ENCODE measurements at regions not wholly inside any gene's neighbourhood (a gene's known extent, or its start where the extent isn't known, plus 50 kb on each side); places are given as distances from the start of the nearest gene placed in this dataset.

DNA sequence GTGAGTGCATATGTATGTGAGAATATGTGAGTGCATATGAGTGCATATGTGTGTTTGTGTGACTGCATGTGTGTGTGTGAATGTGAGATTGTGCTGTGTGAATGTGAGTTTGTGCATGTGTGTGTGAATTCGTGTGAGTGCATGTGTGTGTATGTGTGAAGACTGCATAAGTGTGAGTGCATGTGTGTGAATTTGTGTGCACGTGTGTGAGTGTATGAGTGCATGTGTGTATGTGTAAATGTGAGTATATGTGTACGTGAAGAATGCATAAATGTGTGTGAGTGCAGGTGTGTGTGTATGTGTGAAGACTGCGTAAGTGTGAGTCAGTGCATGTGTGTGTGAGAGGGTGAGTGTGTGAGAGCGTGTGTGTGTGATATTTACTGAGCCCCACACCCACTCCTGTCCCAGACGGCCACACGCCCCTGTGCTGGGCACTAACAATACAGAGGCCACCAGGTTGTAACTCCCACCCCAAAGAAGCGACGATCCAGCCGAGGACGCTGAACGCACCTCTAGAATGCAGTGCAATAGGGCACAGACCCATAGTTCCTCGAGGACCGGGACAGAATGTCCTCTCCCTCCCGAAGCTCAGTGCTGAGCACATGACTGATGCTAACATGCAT lies 97.8 kb downstream of the C16orf95 start:
- DNase-seq = no peak

DNA sequence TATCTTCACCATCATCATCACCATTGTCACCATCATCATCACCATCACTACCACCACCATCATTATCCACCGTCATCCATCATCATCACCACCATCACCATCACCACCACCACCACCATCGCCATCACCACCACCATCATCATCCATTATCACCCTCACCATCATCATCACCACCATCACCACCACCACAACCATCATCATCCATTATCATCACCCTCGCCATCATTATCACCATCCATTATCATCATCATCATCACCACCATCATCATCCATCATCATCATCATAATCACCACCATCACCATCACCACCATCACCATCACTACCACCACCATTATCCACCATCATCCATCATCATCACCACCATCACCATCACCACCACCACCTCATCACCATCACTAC lies 95.6 kb downstream of the C16orf95 start:
- DNase-seq = no peak

DNA sequence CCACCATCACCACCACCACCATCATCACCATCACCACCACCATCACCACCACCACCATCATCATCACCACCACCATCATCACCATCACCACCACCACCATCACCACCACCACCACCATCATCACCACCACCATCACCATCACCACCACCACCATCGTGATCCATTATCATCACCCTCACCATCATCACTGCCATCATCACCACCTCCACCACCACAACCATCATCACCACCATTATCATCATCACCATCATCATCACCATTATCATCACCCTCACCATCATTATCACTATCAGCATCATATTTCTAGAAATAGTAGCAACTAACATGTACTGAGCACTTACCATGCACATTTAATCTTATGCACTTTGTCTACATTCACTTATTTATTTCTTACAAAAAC lies 94.9 kb downstream of the C16orf95 start:
- DNase-seq = no peak

DNA sequence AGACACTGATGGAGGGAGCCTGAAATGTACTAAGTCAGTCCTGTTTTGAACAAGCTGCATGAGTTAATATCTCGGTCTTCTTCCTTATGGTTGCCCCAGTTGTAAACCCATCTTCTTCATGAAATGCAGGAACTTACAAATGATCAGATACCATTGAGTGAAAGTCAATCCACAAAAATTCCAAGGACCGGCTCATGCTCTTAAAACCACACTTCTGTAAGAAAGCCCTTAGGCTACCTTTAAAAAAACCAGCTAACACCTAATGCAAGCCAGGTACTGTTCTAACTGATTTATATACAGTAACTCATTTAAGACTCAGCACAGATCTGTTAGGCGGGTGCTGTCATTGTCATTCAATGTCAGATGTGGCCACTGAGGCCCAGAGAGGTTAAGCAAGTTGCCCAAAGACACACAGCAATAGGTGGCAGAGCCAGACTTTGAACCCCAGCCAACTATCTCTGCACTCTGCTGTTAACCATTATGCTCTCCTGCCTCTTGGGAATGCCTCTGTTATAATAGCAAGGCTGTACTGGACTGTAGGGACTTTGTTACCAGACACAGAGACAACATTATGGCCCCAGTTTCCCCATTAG lies 93.4 kb downstream of the C16orf95 start:
- DNase-seq = no peak

DNA sequence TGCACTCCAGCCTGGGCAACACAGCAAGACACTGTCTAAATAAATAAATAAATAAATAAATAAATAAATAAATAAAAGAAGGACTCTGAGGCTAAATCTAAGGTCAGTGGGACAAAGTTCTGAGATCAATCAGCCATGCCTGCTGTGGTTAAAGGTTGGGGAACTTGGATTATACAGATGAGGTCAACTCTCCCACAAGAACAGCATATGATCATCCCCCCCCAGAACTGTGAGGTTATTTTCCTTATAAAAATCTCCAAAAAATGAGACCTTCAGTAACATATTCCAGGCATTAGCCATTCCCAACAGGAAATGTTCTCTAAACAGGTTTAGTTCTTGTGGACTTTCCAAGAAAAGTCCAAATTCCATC lies 90.3 kb downstream of the C16orf95 start:
- DNase-seq = no peak

DNA sequence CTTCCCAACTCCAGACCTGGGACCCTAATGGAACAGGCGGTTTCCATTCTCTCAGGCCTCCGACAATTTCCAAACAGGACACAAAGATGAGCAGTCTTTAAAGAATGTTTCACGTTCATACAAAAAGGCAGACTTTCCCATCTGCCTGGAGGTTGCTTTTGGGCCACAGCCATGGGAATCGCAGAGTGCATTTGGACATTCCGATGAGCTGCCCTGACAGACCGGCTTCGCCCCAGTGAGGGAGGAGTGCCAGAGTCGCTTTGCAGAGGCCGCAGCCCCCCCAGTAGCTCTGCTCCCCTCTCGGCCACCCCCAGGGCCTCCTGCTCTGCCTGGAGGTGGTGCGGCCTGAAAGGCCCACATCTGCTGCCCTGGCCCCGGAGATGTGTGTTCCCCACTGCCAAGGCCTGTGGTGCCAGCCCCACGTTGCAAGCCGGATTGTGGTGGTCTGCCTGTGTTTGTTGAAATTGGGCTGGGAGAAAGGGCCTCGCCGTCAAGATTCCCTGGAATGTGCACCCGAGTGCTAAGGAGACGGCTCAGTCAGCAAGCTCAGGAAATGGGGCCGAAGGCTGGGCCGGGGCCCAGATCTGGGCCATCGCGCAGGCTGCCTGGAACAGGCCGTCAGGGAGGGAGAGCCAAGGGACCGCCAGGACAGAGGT lies 89.8 kb downstream of the C16orf95 start:
- DNase-seq = no peak

DNA sequence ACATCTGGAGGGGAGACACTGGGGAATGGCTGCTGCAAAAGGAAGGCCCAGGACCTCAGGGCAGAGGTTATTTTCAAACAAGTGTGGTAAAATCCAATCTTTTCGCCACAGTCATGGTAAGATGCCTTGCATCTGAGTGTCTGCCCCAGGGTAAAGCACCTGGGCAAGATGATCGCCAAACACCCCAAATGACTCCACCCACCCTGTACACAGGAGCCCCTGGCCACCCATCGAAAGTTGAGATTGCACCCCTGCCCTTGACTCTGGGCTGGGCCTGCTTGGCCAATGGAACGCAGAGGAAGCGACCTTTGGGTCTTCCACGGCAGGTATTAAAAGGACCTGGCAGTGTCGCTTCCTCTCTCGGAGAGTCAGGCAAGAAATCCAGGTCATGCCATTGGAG lies 88.8 kb downstream of the C16orf95 start:
- no peak for DNase-seq

DNA sequence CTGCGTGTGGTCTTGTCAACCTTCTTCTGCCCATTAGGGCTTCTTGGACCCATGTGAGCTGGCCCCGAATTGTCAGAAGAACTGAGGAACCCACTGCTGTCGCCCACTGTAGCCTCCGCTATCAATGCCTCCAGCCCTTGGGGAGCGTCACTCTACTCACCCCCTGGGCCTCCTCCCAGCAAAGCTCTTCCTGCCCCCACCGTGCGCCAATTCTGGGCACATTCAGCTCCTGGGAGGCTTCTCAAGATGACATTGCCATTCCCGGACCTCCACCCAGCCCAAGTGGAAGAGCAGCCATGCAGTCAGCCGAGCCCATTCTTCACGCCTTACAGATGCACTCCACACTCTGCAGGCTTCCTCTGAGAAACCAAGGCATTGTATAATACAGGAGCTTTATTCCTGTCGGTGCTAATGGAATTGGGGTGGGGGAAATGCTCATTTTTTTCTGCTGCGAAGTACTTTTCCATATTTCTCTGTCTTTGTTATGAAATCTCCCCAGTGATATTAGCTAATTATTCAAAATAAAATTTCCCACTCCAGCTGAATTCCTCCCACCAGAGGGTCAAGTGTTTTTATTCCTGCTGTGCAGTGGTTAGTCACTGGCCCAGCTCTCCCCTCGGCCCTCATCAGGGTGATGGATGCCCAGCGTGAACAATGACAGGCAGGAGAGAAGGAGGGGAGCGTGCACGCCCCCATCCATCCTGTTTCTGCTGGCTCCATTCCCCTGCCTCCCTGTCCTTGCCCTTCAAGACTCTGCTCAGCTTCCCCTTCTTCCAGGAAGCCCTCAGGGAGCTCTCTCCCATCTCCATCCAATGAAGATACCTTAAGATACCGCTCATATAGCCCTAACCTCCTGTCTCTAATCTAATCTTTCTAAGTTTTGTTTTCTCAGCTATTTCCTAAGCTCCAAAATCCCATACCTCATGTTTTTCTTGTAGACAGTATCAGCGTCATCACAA lies 87.7 kb downstream of the C16orf95 start:
- no peak for DNase-seq

DNA sequence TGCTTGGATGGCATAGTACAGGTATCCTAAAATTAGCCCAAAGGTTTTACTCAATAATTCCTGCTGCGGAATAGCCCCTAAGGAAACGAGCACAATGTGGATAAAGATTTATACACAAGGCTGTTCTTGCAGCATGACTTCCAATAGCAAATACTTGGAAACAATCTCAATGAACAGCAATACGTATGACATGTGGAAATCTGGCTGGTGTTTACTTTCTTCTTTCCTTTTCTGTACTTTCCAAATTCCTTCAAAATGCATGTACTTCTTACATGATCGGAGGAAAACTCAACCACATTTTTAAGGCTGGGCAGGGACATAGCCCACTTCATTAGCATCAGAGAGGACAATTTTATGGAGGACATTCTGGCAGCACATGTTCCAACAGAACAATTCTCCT lies 86.6 kb downstream of the C16orf95 start:
- DNase-seq = no peak

DNA sequence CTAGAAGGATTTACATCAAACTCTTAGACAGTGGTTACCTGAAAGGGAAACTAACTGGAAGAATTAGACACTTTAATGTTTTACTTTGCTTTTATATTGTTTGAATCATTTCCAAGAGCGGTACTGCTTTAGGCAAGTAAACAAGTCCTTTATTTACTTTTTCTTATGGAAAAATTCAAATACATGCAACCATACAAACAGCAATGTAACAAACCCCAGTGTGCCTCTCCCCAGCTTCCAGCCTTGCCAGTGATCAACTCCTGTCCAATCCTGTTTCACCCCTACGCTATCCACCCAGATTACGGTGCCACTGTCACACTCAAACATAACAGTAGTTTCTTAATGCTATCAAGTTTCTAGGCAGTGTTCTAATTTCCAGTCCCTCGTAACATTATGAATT lies 85.9 kb downstream of the C16orf95 start:
- no peak for DNase-seq

DNA sequence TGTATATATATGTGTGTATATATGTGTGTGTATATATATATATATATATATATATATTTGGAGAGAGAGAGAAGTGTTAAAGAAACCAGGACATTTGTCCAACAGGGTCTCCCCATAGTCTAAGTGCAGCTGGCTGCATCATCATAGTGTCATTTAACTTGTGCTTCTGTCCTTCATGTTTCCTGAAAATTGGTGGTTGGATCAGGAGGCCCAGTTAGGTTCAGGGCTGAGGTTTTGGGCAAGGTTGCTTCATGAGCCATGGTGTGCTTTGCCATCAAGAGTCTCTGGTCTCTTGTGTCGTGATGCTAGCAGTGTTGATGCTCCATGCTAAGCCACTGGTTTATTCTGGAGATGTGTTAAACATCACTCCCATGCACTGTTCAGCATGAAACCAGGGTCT lies 85.3 kb downstream of the C16orf95 start:
- DNase-seq = no peak

DNA sequence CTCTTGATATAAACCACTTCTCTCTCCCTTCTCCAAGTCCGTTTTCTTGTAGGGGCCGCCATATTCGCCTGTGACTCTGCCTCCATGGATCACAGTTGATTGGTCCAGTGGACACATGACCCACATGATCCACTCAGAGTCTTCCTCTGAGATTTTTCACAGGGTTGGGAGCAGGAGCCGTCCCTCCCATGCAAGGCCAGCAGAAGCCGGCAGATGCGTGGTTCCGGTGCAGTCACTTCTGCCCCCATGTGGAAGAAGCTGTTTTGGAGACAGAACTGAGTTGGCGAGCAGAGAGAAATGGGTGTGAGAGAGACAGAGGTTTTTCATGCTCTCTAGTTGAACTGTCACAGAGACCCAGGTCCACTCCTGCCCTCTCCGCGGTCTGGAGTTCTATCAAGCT lies 83.3 kb downstream of the C16orf95 start:
- DNase-seq = no peak

DNA sequence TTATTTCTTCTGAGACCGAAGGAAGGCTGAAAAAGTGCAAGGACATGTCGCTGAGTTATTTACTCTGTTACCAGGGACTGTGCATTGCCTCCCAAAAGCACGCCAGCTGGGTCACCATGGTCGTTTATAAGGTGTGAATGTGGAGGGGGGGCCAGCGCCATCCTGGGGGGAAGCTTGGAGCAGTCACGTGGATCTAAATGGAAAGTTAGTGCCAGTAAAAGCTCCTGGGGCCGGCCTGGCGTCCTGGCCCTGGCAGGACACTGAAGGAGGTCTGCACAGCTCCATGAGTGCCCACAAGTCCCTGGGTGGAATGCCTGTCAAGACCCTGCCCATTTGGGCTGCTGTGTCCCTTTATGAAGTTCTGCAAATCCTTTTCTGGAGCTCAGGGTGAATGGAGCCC lies 82.6 kb downstream of the C16orf95 start:
- no peak for DNase-seq

DNA sequence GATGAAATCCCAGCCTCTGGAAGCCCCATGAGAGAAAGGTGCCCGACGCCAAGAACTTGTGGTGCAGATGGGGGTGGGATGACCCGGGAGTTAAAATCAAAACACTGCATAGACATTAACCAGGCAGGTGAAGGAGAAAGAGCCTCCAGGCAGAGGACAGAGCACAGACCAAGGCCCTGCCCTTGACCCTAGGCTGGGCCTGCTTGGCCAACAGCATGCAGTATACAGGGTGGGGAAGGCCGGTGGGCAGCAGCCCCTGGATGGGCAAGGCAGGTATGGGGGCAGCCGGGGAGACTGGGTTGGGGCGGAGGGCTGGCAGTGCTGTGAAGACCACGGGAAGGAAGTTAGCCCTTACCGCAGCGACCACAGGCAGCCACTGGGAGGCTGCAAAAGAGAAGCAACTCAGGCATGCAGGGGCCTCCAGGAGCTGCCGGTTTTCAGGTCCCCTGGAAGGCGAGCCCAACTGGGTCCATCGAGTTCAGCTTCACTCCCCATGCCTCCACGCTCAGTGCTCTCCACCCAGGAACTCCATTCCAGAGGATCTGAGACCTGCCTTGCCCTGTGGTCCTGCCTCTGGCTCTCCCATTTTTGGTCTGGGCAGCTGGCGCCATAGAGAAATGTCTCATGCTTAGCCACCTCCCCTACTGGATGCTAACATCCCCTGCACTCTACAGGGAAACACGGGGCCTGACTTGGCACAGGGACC lies 81.2 kb downstream of the C16orf95 start:
- DNase-seq = no peak

DNA sequence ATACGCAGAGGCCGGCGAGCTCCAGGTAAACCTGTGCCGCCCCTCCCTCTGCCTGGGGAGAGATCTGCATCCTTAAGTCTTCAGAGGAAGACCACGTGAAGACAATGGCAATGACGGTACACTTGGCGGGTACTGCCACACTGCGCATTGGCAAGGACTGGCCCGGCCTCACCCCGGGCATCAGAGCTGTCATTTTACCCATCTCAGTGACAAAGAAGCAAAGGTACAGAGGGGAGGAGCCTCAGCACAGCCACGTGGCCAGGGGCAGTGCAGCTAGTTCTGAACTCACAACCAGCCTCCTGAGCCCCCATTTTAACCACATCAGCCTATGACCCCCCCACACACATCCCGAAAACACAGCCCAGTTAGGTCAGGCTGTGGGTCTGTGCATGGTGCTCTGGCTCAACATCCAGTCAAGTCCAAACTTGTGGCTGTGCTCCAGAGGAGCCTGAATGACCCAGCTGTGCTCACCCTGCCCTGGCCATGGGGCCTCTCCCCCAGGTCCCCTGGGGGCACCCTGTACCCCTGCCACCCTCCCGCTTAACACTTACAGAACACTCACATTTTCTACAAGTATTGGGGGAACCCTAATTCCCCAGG lies 80.6 kb downstream of the C16orf95 start:
- DNase-seq = no peak

DNA sequence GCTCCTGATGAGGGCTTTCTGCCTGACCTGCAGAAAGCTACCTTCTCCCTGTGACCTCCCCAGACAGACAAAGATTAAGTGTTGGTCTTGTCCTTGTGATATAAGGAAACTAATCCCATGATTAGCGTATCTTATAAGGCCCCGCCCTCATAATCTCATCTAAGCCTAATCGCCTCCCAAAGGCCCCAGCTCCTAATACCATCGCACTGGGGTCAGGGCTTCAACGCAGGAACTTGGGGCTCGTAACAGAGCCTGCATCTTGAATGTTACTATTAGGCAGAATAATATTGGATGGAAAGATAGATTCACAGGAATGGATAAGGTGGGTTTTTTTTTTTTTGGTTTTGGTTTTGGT lies 78.9 kb downstream of the C16orf95 start:
- DNase-seq = no peak

DNA sequence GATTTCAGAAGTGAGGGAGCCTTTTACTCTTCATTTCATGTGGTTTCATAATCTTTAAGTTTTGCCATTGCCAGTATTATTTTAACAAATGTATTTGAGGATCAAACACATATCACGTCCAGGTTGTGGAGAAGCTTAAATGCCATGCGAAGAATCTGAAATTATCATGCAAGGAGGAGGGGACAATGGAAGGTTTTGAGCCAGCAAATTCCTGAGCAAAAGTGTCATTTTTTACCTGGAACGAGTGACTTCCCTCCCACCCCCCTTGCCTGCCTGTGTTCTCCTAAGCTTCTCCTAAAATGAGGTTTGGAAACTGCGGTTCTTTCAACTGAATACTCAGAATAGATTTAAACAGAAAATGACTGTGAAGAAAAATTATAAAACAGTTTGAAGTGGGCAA lies 77.6 kb downstream of the C16orf95 start:
- DNase-seq = no peak

DNA sequence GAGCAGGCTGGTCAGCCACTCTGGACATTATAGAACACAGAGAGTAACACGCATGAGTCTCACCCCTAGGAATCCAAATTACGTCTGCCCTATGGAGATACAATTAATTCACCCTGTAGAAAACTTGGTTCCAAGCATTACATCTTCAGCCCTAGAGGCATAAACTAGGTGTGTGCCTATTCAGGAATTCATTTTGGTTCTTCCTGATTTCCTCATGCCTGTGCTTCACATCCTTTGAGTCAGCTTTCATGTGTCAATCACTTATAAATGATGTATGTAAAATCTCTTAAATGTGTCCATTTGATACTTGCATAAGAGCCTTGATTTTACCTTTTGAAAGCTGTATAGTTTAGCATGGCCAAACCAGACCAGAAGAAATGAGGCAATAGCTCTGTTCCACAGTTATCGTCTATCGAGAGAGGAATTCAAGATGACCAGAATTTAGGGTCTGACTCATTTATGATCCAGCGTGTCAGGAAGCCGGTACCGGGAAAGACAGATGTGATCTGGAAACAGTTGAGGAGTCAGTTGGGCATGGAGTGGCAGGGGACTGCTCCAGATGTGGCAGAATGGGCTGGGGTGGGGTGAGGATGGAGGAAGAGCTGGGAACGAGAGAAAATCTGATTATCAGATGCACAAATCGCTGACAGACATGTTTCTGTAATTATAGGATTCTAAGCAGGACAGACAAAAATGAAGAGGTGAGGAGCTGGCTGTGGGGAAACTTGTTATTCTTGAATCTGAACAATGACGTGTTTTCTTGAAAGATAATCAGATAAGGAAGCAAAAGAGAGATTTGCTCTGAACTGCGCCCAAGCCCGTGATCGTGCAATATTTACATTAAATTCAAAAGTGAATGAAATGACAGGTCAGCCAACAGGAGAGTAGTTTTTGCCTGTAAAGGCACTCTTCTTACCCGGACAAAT lies 76.7 kb downstream of the C16orf95 start:
- no peak for DNase-seq

DNA sequence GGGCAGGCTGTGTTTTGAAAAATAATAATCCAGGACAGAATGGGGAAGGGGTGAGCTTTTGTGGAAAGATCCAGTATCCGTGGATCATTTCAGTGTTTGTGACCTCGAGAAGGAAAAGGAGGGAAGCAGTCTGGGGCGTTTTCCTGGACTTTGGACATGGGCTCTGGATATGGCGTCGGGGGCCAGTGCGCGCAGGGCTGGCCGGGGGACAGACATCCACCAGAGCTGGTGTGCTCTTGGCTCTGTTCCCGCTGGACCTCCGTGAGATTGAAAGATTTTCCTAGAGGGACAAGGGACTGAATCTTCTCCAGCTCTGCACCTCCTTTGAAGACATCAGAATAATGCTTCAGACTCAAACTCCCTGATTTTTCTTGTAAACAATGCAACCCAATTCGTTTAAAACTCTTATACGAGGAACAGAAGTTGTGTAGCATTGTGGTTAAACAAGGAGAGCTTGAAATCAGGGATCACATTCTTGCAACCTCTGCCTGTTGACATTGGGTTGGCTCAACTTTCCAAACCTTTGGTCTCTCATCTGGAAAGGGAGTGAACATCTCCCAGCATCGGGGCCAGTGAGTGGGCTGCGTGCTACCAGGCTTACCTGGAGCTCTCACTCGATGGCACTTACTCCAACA lies 75.9 kb downstream of the C16orf95 start:
- DNase-seq = no peak

DNA sequence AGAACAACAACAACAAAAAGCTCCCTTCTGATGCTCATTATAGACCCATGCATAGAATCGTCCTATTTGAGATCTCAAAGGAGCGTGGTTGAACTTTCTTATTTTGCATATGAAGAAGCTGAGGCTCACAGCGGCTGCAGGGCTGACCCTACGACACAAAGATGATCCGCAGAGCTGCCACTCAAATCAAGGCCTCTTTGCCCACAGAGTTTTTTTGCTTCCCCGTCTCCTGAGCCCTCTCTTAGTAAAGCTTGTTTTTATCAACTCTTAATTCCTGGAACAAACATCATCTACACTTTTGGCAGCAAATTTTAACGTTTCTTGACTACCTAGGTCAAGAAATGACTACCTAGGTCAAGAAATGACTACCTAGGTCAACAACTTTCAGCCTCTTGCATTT lies 73.7 kb downstream of the C16orf95 start:
- DNase-seq = no peak

DNA sequence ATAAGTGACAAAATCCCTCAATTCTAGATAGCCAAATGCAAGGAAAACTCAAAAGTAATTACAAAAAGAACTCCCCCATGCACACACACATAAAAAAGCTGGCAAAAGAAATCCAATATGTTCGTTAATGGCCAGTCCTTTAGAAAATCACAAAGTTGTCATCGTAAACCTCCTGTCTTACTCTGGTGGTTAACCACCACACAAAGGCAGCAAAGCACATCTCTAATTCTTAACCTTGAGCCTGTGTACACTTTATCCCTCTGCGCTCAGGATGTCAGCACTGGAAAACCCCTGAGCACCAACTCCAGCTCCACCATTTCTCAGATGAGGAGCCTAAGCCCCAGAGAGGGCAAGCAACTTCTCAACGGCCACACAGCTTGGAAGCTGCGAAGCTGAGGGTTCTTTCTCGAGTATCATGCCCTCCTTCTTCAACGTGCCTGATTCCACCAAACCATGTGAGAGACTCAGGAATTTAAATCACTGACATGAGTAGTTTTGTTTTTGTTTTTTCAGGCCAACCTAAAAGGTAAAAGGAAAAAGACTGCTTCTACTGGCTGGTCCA lies 72.5 kb downstream of the C16orf95 start:
- DNase-seq = no peak
